Esophagus squamous epithelium (tissue), 5 donors: ENCODE measurements at regions not wholly inside any gene's neighbourhood (a gene's known extent, or its start where the extent isn't known, plus 50 kb on each side); places are given as distances from the start of the nearest gene placed in this dataset.
A peak's percentile ranks its signal among the peaks of the same experiment; 100 is the strongest.

Experiments
- DNase-seq: peaks from one replicate; lab custom pipeline; 2025; lab: John Stamatoyannopoulos, UW
- H3K27ac ChIP-seq, 4 donors: fragments of 200-600 bp; sonication (generic); one replicate each; pipeline ENCODE4 v1.5.1; 2016 to 2019; ENCODE audit warnings: mild to moderate bottlenecking in 1 of 4
- H3K27me3 ChIP-seq, 4 donors: fragments of 200-600 bp; sonication (generic); 1 replicate in 3 of 4; 2 replicates in 1 of 4; pipeline versions ENCODE4 v1.5.1 to v1.6.0; 2017 to 2021; ENCODE audit warnings: antibody characterized with exemption in 1 of 4
- H3K36me3 ChIP-seq, 3 donors: fragments of 200-600 bp; sonication (generic); one replicate each; pipeline ENCODE4 v1.5.1; 2016 to 2019
- H3K4me1 ChIP-seq, 3 donors: fragments of 200-600 bp; sonication (generic); one replicate each; pipeline ENCODE4 v1.5.1; 2017 to 2019
- H3K4me3 ChIP-seq, 4 donors: fragments of 200-600 bp; sonication (generic); 1 replicate in 3 of 4; 2 replicates in 1 of 4; pipeline ENCODE4 v1.5.1; 2016 to 2019; ENCODE audit warnings: mild to moderate bottlenecking in 2 of 4, moderate library complexity in 1 of 4
- H3K9me3 ChIP-seq, 3 donors: fragments of 200-600 bp; sonication (generic); one replicate each; pipeline ENCODE4 v1.5.1; 2016 to 2019
- CTCF ChIP-seq, 6 experiments: fragments of 450-650 bp in 4 of 6; fragments of 200-600 bp in 2 of 6; sonication (generic) in 2 of 6; IDR thresholded peaks; one replicate each; pipeline ENCODE4 v1.5.1; 2016 to 2019; ENCODE audit warnings: antibody characterized with exemption in 6 of 6, mild to moderate bottlenecking in 4 of 6, moderate library complexity in 4 of 6
- POLR2A ChIP-seq, 4 donors: fragments of 450-650 bp; IDR thresholded peaks; one replicate each; pipeline ENCODE4 v1.6.1; 2017; ENCODE audit warnings: antibody characterized with exemption in 4 of 4, mild to moderate bottlenecking in 4 of 4, moderate library complexity in 3 of 4
- WGBS, 2 donors: methylation state at CpG; one replicate each; pipeline ENCODE4 v1.1.5; 2018; 5-methylcytosine and 5-hydroxymethylcytosine counted together
- intact Hi-C: fragments of 100-400 bp; cut with DNase I; formaldehyde crosslinking; loops from one replicate; pipeline ENCODE4 v1.15.0; 2022
- donor health status: DM: yes; HTN: yes; CAD: no.

GRCh38 chr4:54542119-54542438 is 115.7 kb upstream of the KIT start:
- H3K36me3 ChIP-seq = no peaks in the 10 kb centered on the region
- H3K27me3 ChIP-seq = no peaks in the 10 kb centered on the region
- WGBS, 2 donors = 27% methylated on average over 2 of the region's 2 CpGs
- TF ChIP-seq POLR2A (IDR thresholded peaks at IDR 0.05) (no peak), CTCF (IDR thresholded peaks at IDR 0.05) (no peak)
- H3K4me1 ChIP-seq = peaks cover 2 to 39% (median 20%) of the 10 kb centered on the region in 3 donors
- no peaks in the 10 kb centered on the region for H3K9me3 ChIP-seq
- no peak overlapping the region for H3K27ac ChIP-seq
- DNase-seq = no peak
- no peak overlapping the region for H3K4me3 ChIP-seq
- intact Hi-C loops = no loop called here

- H3K27ac ChIP-seq = no peak overlapping the region
Observed at GRCh38 chr4:54542540-54543041, 115.2 kb upstream of the KIT start.

GRCh38 chr4:54543088-54543795 is 114.5 kb upstream of the KIT start:
- no peak for DNase-seq
- Histone ChIP-seq H3K9me3 (no peaks in the 10 kb centered on the region), H3K4me3 (no peak overlapping the region), H3K27ac (no peak overlapping the region), H3K36me3 (no peaks in the 10 kb centered on the region), H3K4me1 (peaks cover 12 to 51% (median 27%) of the 10 kb centered on the region in 3 donors), H3K27me3 (no peaks in the 10 kb centered on the region)
- TF ChIP-seq CTCF (IDR thresholded peaks at IDR 0.05) = no peak
- TF ChIP-seq POLR2A (IDR thresholded peaks at IDR 0.05) = no peak
- intact Hi-C loops = no loop called here
- 89% methylated on average over 3 of the region's 3 CpGs for WGBS, 2 donors

More at GRCh38 chr4:54542540-54543041, 115.2 kb upstream of the KIT start:
- Histone ChIP-seq H3K36me3 (no peaks in the 10 kb centered on the region), H3K9me3 (no peaks in the 10 kb centered on the region), H3K4me3 (no peak overlapping the region), H3K4me1 (peaks cover 7 to 45% (median 24%) of the 10 kb centered on the region in 3 donors), H3K27me3 (no peaks in the 10 kb centered on the region)
- DNase-seq = no peak
- WGBS, 2 donors = 63 to 69% methylated on average over 4 to 5 of the region's 6 CpGs
- intact Hi-C loops = no loop called here
- TF ChIP-seq CTCF (IDR thresholded peaks at IDR 0.05) = no peak
- TF ChIP-seq POLR2A (IDR thresholded peaks at IDR 0.05) = no peak

GRCh38 chr4:54545663-54546424 is 111.9 kb upstream of the KIT start:
- Histone ChIP-seq H3K9me3 (no peaks in the 10 kb centered on the region), H3K36me3 (no peaks in the 10 kb centered on the region), H3K4me1 (peaks cover 12 to 41% (median 18%) of the 10 kb centered on the region in 3 donors), H3K27ac (peak overlapping the region; percentile 15 to 56 (median 43)), H3K27me3 (no peaks in the 10 kb centered on the region), H3K4me3 (no peak overlapping the region)
- no peak for TF ChIP-seq POLR2A (IDR thresholded peaks at IDR 0.05)
- TF ChIP-seq CTCF (IDR thresholded peaks at IDR 0.05) = no peak
- DNase-seq = no peak
- intact Hi-C loops = no loop called here
- 39 to 55% methylated on average over 4 of the region's 4 CpGs for WGBS, 2 donors
